BE2C (cell line): ENCODE measurements at regions not wholly inside any gene's neighbourhood (a gene's known extent, or its start where the extent isn't known, plus 50 kb on each side); places are given as distances from the start of the nearest gene placed in this dataset.
"Not testable (repeated sequence)": the region's sequence is repeated elsewhere in the genome, so short reads cannot be mapped to it uniquely, and the experiment has no call there.

Source experiments
- DNase-seq: peaks from one replicate; pipeline ENCODE4 v3.0.0-alpha.2; 2020
- H3K27me3 ChIP-seq: fragments of 250-450 bp; sonication (Bioruptor Pico); 2 replicates; pipeline ENCODE4 v1.5.1; 2020; ENCODE audit warnings: mild to moderate bottlenecking
- H3K36me3 ChIP-seq: fragments of 250-450 bp; sonication (Bioruptor Pico); 2 replicates; pipeline ENCODE4 v1.5.1; 2020; ENCODE audit warnings: mild to moderate bottlenecking
- H3K4me1 ChIP-seq: fragments of 250-450 bp; sonication (Bioruptor Pico); 2 replicates; pipeline ENCODE4 v1.5.1; 2020
- H3K4me3 ChIP-seq: 2 replicates; pipeline ENCODE4 v1.5.1; 2011; ENCODE audit warnings: low read depth, low read length
- H3K9me3 ChIP-seq: fragments of 250-450 bp; sonication (Bioruptor Pico); 2 replicates; pipeline ENCODE4 v1.5.1; 2020
- TF ChIP-seq, protein P1 (sequence below): IDR thresholded peaks from 2 replicates; pipeline ENCODE4 v1.5.1; 2012; ENCODE audit warnings: mild to moderate bottlenecking, low read depth, low read length

DNA sequence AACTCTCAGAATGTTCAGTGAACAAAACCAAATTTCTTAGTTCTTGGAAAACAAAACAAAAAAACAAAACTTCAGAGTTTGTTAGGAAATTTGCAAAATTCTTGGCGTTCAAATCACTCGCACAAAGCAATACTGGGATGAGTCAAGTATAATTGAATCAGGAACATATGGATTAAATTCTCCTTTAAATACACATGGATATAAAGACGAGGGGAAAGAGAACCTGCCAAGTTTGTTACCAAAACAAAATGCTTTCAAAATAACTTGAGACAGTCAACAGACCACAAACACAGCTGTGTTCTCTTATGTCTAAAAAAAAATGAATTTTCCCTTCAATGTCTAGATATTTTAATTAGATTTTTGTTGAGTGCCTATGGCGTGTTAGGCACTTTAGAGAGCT, 93.5 kb upstream of the MPP7 start:
- Histone ChIP-seq H3K4me3 (no peak overlapping the region), H3K27me3 (peaks cover 8% of the 10 kb centered on the region; the same call in 1 of the 2 replicates), H3K36me3 (no peaks in the 10 kb centered on the region), H3K9me3 (no peaks in the 10 kb centered on the region), H3K4me1 (no peaks in the 10 kb centered on the region)
- no peak for DNase-seq
- TF ChIP-seq, protein P1, sequence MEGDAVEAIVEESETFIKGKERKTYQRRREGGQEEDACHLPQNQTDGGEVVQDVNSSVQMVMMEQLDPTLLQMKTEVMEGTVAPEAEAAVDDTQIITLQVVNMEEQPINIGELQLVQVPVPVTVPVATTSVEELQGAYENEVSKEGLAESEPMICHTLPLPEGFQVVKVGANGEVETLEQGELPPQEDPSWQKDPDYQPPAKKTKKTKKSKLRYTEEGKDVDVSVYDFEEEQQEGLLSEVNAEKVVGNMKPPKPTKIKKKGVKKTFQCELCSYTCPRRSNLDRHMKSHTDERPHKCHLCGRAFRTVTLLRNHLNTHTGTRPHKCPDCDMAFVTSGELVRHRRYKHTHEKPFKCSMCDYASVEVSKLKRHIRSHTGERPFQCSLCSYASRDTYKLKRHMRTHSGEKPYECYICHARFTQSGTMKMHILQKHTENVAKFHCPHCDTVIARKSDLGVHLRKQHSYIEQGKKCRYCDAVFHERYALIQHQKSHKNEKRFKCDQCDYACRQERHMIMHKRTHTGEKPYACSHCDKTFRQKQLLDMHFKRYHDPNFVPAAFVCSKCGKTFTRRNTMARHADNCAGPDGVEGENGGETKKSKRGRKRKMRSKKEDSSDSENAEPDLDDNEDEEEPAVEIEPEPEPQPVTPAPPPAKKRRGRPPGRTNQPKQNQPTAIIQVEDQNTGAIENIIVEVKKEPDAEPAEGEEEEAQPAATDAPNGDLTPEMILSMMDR, result no peak

DNA sequence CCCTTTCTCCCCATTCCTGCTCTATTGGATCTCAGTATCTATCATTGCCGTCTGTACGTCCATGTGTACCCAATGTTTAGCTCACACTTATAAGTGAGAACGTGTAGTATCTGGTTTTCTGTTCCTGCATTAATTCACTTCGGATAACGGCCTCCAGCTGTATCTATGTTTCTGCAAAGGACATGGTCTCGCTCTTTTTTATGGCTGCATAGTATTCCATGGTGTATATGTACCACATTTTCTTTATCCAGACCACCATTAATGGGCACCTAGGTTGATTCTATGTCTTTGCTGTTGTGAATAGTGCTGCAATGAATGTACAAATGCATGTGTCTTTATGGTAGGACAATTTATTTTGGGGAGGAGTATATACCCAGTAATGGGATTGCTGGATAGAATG, 94.4 kb upstream of the MPP7 start:
- no peaks in the 10 kb centered on the region for H3K36me3 ChIP-seq
- TF ChIP-seq, protein P1, result no peak
- H3K9me3 ChIP-seq, result no peaks in the 10 kb centered on the region
- no peak for DNase-seq
- no peaks in the 10 kb centered on the region for H3K4me1 ChIP-seq
- H3K27me3 ChIP-seq, result peaks cover 8% of the 10 kb centered on the region; the same call in 1 of the 2 replicates
- H3K4me3 ChIP-seq, result no peak overlapping the region

DNA sequence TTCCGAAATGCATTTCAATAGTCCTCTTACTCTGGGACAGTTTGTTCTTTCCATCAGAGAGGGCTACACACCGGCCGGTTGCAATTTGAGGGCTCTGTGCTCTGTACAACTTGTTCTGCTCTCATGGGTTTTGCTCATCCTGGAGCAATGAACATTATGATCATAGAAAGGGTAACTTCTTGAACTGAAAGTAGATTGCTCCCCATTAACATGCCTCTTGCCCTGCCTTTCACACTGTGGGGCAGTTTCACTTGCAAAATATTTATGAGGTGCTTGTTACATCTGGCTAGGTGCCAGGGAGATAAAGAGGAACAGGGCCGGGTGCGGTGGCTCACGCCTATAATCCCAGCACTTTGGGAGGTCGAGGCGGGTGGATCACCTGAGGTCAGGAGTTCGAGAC, 97.3 kb upstream of the MPP7 start:
- Histone ChIP-seq H3K27me3 (peaks cover 5% of the 10 kb centered on the region; the same call in 1 of the 2 replicates), H3K4me3 (no peak overlapping the region), H3K4me1 (no peaks in the 10 kb centered on the region), H3K36me3 (no peaks in the 10 kb centered on the region), H3K9me3 (no peaks in the 10 kb centered on the region)
- TF ChIP-seq, protein P1, result no peak
- DNase-seq, result no peak

DNA sequence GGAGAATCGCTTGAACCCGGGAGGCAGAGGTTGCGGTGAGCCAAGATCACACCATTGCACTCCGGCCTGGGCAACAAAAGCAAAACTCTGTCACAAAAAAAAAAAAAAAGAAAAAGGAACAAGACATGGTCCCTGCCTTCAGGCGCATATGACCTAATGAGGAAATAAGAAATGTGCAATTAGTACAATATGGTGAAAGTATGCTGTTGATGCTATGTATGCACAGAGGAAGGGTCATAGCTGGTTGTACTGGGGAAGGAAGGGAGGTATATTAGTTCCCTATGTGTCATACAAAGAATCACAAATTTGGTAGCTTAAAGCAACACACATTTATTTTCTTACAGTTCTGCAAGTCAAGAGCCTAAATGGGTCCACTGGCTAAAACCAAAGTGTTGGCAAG, 97.8 kb upstream of the MPP7 start:
- no peak overlapping the region for H3K4me3 ChIP-seq
- DNase-seq, result no peak

DNA sequence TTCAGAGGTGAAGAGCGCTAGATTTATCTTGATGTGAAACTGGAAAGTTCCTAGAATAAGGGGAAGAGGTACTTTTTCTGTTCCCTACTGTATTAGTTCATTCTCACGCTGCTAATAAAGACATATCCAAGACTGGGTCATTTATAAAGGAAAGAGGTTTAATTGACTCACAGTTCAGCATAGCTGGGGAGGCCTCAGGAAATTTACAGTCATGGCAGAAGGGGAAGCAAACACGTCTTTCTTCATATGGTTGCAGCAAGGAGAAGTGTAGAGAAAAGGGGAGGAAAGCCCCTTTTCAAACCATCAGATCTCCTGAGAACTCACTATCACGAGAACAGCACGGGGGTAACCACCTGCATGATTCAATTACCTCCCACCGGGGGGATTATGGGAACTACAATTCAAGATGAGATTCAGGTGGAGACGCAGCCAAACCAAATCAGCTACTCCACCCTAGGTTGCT, 99.8 kb upstream of the MPP7 start:
- not testable (repeated sequence) for H3K4me3 ChIP-seq, H3K27me3 ChIP-seq, H3K4me1 ChIP-seq, H3K9me3 ChIP-seq, DNase-seq, H3K36me3 ChIP-seq

More for the DNA sequence above, 97.8 kb upstream of the MPP7 start:
- H3K4me1 ChIP-seq, result no peaks in the 10 kb centered on the region
- H3K27me3 ChIP-seq, result 0 out of 2 replicates have a peak, but pooled peaks cover 4% of the 10 kb centered on the region
- no peaks in the 10 kb centered on the region for H3K36me3 ChIP-seq
- TF ChIP-seq, protein P1, result no peak
- H3K9me3 ChIP-seq, result no peaks in the 10 kb centered on the region

DNA sequence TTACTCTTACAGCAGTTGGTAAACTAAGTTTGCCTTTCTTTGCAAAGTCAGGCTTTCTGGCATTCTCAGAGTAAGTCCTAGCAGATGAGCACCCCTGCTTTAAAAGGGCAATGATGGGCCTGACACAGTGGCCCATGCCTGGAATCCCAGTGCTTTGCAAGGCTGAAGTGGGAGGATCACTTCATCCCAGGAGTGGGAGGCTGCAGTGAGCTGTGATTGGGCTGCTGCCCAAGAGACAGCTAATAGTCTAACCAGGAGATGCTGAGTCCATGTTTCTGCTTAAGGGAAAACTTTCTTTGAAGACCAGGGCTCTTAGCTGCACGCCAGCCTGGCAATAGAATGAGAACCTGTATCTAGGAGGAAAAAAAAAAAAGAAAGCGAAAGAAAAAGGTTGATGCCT, 100.2 kb upstream of the MPP7 start:
- H3K36me3 ChIP-seq, result no peaks in the 10 kb centered on the region
- no peaks in the 10 kb centered on the region for H3K27me3 ChIP-seq
- TF ChIP-seq, protein P1, result no peak
- H3K9me3 ChIP-seq, result no peaks in the 10 kb centered on the region
- no peak overlapping the region for H3K4me3 ChIP-seq
- DNase-seq, result no peak
- no peaks in the 10 kb centered on the region for H3K4me1 ChIP-seq
